Activated CD8-positive, alpha-beta memory T cell treated with anti-CD3 and anti-CD28 coated beads for 4 hours (primary cell): ENCODE measurements at regions not wholly inside any gene's neighbourhood (a gene's known extent, or its start where the extent isn't known, plus 50 kb on each side); places are given as distances from the start of the nearest gene placed in this dataset.

Experiments used
- DNase-seq, 2 donors: peaks; one replicate each; pipeline ENCODE4 v3.0.0-alpha.2; 2020; ENCODE audit warnings: low read depth in 2 of 2

DNA sequence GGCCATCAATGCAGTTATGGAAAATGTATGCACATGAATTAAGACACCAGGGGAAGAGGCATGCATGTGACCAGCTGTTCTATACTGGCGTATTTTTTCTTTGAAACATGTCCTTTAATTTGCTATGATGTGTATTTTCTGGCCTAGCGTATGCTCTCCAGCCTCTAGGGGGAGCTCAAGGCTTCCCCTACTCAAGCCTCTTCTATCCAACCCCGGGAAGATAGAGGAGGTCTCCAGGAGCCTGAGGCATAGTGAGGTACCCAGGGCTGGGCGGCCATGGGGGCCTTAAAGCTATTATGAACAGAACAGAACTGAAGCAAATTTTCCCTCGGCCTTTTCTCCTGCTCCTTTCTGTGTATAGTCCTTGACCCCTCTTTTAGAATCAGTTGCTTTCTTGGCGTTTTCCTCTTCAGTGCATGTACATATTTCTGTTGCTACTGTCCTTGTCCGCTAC lies 528.9 kb downstream of the MAFB start:
- no peak for DNase-seq

DNA sequence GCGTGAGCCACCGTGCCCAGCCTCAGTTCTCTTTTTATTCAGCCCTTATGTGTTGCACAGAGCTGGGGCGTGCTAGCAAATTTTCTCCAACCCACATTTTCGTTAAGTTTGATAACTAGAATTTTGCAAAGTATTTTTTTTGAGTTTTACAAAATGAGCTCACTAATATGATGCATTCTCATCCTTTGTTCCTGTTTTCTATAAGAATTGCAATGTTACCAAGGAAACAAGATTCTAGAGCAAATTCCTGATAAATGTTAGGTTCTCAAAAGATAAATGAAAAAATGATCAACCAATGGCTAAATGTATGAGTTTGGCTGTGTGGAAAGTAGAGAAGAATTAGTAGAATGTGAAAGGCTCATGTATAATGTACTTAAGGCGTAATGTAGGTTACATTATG lies 529.8 kb downstream of the MAFB start:
- DNase-seq, result no peak

DNA sequence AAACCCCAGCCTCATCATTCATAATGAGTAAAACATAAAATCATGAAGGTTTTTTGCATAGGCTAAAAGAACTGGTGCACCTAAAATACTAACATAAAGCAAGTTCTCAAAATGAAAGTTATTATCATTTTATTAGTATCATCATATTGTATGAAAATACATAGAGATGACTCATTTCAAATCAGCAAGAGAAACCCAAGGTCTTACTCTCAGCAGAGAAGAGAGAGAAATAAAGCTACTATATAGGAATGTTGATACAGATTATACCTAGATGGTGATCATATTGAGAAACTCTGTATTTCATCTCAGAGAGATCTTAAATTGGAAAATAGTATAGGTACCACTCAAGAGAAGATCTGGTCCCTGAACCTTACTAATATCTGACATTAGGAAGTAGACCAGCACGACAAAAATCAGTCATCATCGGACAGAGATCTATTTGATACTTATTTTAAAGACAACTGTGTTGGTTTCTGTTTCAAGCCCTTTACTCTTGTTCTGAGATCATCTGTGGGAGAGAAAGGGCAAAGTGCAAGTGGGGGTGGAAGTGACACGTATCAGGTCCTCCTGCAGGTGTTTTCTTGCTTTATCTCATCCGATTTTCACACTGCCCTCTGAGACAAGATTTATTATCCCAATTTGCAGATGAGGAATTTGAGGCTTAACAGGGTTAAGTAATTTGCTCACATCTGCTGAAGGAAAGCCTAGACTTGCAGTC lies 532.3 kb downstream of the MAFB start:
- no peak for DNase-seq

DNA sequence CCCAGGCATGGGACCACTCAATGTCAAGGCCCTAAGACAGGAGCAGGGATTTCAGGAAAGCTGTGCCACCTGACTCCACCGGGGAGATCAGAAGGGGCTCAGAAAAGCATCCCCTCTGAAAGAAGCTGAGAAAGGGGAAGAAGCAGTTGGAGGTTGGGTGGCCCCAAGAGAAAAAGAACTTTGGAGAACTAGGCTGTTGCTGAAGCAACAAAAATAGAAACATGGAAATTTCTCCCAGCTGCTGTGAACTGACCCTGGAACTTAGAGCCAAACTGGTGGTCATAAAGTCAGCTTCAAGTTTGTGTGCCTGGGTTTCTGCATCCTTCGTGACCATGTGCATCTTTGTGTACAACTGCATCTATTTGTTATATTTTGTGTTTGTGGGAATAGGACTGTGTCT lies 534.5 kb downstream of the MAFB start:
- no peak for DNase-seq

GRCh38 chr20:40148886-40149285 lies 540.1 kb downstream of the MAFB start:
- no peak for DNase-seq

GRCh38 chr20:40146071-40146470 lies 543.0 kb downstream of the MAFB start:
- DNase-seq, result no peak

GRCh38 chr20:40144581-40144980 lies 544.5 kb downstream of the MAFB start:
- no peak for DNase-seq

- no peak for DNase-seq
Measured at GRCh38 chr20:40134176-40134575, 554.9 kb downstream of the MAFB start.

- no peak for DNase-seq
Measured at GRCh38 chr20:40120827-40121226, 568.2 kb downstream of the MAFB start.

- DNase-seq, result no peak
Measured at GRCh38 chr20:40111282-40111681, 577.8 kb downstream of the MAFB start.

DNA sequence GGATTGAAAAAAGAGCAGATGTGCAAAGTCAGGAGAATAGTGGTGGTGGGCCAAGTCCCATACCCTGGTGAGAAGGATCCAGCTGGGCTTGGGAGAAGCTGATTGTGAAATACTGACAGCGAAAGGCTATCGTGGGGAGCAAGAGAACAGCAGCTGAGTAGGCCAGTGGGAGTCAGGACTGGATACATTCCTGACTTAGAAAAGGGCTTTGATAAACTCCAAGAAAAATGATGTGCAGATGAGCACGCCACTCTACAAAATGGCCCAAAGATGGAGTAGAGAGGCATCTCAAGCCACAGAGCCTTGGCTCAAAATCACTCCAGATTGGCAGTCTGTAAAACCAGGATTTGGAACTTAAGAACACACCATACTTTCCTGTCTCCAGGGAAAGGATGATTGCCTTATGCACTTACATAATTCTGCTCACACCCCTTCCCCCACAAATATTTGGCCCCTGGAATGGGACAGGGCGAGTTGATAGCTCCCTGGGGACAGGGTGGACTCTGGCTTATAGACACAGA lies 578.7 kb downstream of the MAFB start:
- no peak for DNase-seq

GRCh38 chr20:40109136-40109535 lies 579.9 kb downstream of the MAFB start:
- DNase-seq, result no peak

DNA sequence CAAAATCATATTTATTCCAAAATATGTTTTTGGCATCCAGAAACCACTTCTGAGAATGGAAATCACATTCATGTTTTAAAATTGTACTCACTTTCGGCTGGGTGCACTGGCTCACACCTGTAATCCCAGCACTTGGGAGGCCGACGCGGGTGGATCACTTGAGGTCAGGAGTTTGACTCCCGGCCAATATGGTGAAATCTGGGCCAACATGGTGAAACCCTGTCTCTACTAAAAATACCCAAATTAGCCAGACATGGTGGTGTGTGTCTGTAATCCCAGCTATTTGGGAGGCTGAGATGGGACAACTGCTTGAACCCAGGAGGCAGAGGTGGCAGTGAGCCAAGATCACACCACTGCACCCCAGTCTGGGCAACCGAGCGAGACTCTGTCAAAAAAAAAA lies 580.7 kb downstream of the MAFB start:
- no peak for DNase-seq

GRCh38 chr20:40104959-40105358 lies 584.1 kb downstream of the MAFB start:
- DNase-seq, result no peak

DNA sequence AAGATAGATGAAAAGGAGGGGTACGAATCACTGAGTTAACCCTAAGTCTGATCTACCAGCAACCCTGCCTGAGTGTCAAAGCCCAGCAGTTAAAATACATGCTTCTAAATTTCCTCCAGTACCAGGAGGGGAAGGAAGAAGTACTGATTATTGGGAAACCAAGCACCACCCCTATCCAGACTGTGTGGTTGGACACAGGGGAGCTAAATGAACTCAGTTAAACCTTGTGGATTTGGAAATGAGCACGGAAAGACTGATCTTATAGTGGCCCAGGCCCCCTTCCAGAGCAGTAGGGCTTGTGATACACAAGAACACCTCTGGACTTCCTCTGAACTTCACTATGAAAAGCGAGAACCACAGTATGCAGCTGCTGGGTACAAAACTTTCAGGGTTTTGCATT lies 585.6 kb downstream of the MAFB start:
- DNase-seq, result no peak

- DNase-seq, result no peak
Measured at GRCh38 chr20:40101560-40101959, 587.5 kb downstream of the MAFB start.

GRCh38 chr20:40100261-40100660 lies 588.8 kb downstream of the MAFB start:
- no peak for DNase-seq

DNA sequence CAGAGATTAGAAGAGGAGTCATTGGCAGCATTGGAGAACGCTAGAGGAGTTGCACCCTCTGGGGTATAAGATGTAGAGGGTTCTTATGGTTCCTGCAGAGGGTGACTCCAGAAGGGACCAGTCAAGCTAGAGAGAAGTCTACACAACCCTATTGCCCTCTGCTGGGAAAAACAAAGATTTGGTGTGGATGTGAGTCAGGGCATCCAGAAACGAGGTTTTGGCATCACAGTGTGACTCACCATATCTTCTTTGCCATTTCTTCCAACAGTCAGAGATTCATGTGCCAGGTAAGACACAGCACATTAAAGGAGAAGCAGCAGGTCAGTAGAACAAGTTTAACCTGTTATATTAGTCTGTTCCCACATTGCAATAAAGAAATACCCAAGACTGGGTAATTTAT lies 598.8 kb downstream of the MAFB start:
- no peak for DNase-seq

- DNase-seq, result no peak
Measured at GRCh38 chr20:40087496-40087895, 601.5 kb downstream of the MAFB start.

- no peak for DNase-seq
Measured at GRCh38 chr20:40085513-40085912, 603.5 kb downstream of the MAFB start.

GRCh38 chr20:40082436-40082835 lies 606.6 kb downstream of the MAFB start:
- no peak for DNase-seq

- DNase-seq, result no peak
Measured at GRCh38 chr20:40081653-40082052, 607.4 kb downstream of the MAFB start.

DNA sequence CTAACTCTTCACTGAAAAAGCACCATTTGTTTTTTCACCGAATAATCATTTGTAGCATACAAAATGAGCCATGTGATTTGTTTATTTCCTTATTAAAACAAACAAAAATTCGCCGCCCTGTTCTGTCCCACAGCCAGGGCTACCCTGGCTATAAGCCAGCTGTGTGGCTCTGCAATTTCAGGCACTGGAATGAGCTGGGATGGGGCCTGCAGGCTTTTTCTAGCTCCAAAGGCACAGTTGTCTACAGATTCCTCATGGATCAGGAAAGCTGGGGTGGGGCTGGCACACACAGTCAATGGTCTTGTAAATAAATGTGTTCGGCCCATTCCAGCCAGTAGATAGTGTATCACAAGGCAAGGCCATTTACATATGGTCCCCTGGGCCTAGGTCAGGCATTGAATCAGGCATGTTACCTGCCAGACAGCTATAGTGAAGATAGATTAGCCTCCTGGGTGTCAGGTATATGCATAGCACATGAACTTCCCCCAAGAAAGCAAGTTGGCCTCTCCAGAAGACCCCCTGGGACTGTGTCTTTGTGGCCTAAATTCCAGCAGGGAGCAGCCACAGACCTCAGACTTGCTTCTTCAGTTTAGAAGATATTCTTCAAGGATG lies 608.9 kb downstream of the MAFB start:
- DNase-seq, result no peak
